HFFc6 (cell line): ENCODE measurements at regions not wholly inside any gene's neighbourhood (a gene's known extent, or its start where the extent isn't known, plus 50 kb on each side); places are given as distances from the start of the nearest gene placed in this dataset.

Source experiments
- DNase-seq: peaks from one replicate; pipeline ENCODE4 v3.0.0-alpha.2; 2018
- H3K27ac Mint-ChIP-seq: 2 replicates; pipeline ENCODE4 v1.8.0; 2020; ENCODE audit warnings: mild to moderate bottlenecking, mixed read lengths
- H3K27me3 Mint-ChIP-seq: 2 replicates; pipeline ENCODE4 v1.8.0; 2021; ENCODE audit warnings: mild to moderate bottlenecking, moderate library complexity, mixed read lengths; ENCODE audit not compliant: insufficient read depth
- H3K36me3 Mint-ChIP-seq: 2 replicates; pipeline ENCODE4 v1.8.0; 2021; ENCODE audit warnings: low read depth, mixed read lengths
- H3K4me1 Mint-ChIP-seq: 2 replicates; pipeline ENCODE4 v1.8.0; 2020; ENCODE audit warnings: low read depth, mixed read lengths
- H3K4me3 Mint-ChIP-seq: 2 replicates; pipeline ENCODE4 v1.8.0; 2020; ENCODE audit warnings: mild to moderate bottlenecking, moderate library complexity, mixed read lengths
- H3K9me3 Mint-ChIP-seq: 2 replicates; pipeline ENCODE4 v1.8.0; 2020; ENCODE audit warnings: mild to moderate bottlenecking, mixed read lengths
- TF ChIP-seq, protein P1 (sequence below): fragments of 200-600 bp; sonication (generic); IDR thresholded peaks from 2 replicates; pipeline ENCODE4 v1.5.0; 2021; ENCODE audit warnings: antibody characterized with exemption, mild to moderate bottlenecking

DNA sequence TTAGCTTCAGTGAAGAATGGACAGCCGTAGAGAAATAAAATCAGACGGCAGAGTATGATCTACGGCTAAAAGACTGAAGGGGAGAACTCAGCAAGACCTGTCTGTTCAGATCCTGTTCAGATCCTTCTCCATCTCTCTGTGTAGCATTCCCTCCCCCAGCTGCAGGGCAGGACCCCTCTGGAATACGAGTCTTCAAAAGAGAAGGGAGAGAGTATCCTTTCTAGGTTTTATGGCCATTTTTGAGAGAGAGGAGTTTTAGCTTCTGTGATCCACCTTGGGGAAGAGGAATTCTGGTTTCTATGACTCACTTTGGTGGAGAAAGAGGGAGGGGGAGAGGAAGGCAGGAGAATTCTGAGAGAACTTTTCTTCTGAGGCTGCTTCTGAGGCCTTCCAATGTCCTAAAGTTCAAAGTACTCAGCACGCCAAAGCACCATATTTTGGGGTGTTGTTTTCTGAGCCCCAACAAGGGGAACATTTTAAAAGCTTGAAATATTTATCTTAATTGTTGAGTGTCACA, 194.4 kb upstream of the TLE4 start:
- Mint-ChIP-seq H3K4me3 (no peak overlapping the region), H3K4me1 (peaks cover 26% of the 10 kb centered on the region), H3K9me3 (peaks cover 8% of the 10 kb centered on the region), H3K36me3 (peaks cover 10% of the 10 kb centered on the region; the same call in 1 of the 2 replicates), H3K27ac (peak overlapping the region; percentile 23; the same call in 1 of the 2 replicates), H3K27me3 (peaks cover 2% of the 10 kb centered on the region; the same call in 1 of the 2 replicates)
- peak; percentile 19 for DNase-seq
- TF ChIP-seq, protein P1, sequence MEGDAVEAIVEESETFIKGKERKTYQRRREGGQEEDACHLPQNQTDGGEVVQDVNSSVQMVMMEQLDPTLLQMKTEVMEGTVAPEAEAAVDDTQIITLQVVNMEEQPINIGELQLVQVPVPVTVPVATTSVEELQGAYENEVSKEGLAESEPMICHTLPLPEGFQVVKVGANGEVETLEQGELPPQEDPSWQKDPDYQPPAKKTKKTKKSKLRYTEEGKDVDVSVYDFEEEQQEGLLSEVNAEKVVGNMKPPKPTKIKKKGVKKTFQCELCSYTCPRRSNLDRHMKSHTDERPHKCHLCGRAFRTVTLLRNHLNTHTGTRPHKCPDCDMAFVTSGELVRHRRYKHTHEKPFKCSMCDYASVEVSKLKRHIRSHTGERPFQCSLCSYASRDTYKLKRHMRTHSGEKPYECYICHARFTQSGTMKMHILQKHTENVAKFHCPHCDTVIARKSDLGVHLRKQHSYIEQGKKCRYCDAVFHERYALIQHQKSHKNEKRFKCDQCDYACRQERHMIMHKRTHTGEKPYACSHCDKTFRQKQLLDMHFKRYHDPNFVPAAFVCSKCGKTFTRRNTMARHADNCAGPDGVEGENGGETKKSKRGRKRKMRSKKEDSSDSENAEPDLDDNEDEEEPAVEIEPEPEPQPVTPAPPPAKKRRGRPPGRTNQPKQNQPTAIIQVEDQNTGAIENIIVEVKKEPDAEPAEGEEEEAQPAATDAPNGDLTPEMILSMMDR = no peak

DNA sequence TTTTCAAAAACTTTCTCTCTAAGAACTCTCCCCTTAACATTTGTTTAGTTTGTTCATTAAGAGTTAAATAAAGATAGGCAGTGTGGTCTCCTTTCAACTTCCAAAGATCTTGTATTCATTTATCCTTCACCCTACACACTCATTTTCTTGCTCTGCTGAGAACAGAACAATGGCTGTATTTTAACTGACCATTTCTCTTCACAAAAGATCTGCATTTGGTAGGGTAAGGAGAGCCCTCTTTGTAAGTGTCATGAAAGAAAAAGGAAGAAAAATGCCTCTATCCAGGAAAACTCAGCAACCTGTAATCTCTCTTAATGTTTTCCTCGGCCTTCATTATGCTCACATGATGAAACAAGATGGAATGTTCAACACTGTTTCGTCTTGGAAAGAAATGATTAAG, 193.7 kb upstream of the TLE4 start:
- Mint-ChIP-seq H3K4me3 (no peak overlapping the region), H3K9me3 (peaks cover 8% of the 10 kb centered on the region), H3K4me1 (peaks cover 33% of the 10 kb centered on the region), H3K27me3 (peaks cover 2% of the 10 kb centered on the region; the same call in 1 of the 2 replicates), H3K27ac (peak overlapping the region; percentile 10; the same call in 1 of the 2 replicates), H3K36me3 (peaks cover 10% of the 10 kb centered on the region; the same call in 1 of the 2 replicates)
- no peak for DNase-seq
- TF ChIP-seq, protein P1 = no peak

DNA sequence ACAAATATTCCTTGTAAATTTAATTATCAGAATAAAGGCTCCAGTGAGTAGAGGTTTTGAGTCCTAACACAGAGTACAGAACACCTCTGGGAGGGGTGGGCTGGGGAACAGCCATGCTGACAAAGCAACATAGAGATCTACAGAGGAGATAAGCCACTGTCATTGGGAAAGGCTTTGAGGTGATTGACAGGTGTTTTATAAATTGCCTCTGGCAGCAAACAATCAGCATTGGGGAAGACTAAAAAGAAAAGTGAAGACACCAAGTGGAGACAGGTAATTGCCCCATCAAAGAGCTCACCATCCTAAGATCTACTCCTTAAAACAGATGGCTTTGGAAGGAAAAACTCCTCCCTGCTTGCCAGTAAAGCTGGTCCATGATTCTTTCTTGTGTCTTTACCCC, 189.7 kb upstream of the TLE4 start:
- Mint-ChIP-seq H3K4me1 (peaks cover 42% of the 10 kb centered on the region), H3K9me3 (peaks cover 8% of the 10 kb centered on the region), H3K27me3 (peaks cover 2% of the 10 kb centered on the region; the same call in 1 of the 2 replicates), H3K27ac (no peak overlapping the region), H3K36me3 (peaks cover 10% of the 10 kb centered on the region; the same call in 1 of the 2 replicates), H3K4me3 (no peak overlapping the region)
- TF ChIP-seq, protein P1 = no peak
- DNase-seq = no peak

DNA sequence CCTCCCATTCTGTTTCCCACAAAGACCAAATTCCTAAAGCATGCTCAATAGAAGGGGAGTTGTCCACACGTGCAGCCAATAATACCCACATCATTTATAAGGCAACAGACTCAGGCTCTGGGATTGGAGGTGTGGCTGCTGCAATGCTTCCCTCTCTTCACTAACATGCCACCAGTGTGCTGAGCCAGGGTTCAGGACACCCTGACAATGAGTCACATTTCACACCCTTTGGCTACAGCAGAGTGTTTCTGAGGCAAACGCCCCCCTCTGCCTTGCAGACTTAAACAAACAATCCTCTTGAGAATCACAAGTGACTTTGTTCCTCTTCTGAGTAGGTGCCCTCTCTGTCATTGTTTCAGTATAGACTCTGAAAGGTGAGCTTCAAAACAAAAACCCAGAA, 189.3 kb upstream of the TLE4 start:
- Mint-ChIP-seq H3K27me3 (peaks cover 2% of the 10 kb centered on the region; the same call in 1 of the 2 replicates), H3K36me3 (peaks cover 10% of the 10 kb centered on the region; the same call in 1 of the 2 replicates), H3K27ac (no peak overlapping the region), H3K4me1 (peaks cover 38% of the 10 kb centered on the region), H3K9me3 (peaks cover 8% of the 10 kb centered on the region), H3K4me3 (no peak overlapping the region)
- DNase-seq = peak; percentile 19
- TF ChIP-seq, protein P1 = no peak

DNA sequence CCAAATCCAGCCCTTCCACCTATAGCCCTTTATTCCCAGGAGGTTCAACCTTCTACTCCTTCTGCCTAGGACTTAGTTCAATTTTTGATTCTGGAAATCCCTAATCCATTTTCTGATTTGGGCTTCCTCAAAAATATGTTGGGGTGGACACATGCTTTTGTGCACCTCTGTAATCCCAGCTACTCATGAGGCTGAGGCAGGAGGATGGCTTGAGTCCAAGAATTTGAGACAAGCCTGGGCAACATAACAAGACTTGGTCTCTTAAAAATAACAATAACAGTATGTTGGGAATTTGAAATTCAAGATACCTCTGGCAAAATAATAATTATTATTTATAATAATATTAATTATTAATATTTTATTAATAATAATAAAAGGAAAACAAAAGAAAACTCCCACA, 188.7 kb upstream of the TLE4 start:
- Mint-ChIP-seq H3K36me3 (peaks cover 10% of the 10 kb centered on the region; the same call in 1 of the 2 replicates), H3K4me3 (no peak overlapping the region), H3K27me3 (peaks cover 2% of the 10 kb centered on the region; the same call in 1 of the 2 replicates), H3K27ac (no peak overlapping the region), H3K4me1 (peaks cover 31% of the 10 kb centered on the region), H3K9me3 (peaks cover 8% of the 10 kb centered on the region)
- DNase-seq = no peak
- TF ChIP-seq, protein P1 = no peak
